HEK293 (cell line): ENCODE measurements at regions not wholly inside any gene's neighbourhood (a gene's known extent, or its start where the extent isn't known, plus 50 kb on each side); places are given as distances from the start of the nearest gene placed in this dataset.

ENCODE experiments used
- CTCF ChIA-PET: fragments of 350-600 bp; formaldehyde crosslinking; extraction: SDS; loops from one replicate; lab custom pipeline; 2021; ENCODE audit warnings: antibody characterized with exemption; lab: Yijun Ruan, JAX
- POLR2A ChIA-PET: fragments of 300-600 bp; formaldehyde crosslinking; extraction: SDS; loops from one replicate; lab custom pipeline; 2020; ENCODE audit warnings: antibody characterized with exemption, inconsistent platforms; lab: Yijun Ruan, JAX
- H3K27ac ChIP-seq: fragments of 200-500 bp; sonication (Bioruptor generic); 2 replicates; pipeline ENCODE4 v1.5.1; 2014; ENCODE audit warnings: low read depth, low read length, control low read depth, inconsistent platforms; ENCODE audit errors: extremely low read depth
- H3K36me3 ChIP-seq, 2 experiments: fragments of 200-500 bp in 1 of 2; sonication (Bioruptor generic) in 1 of 2; 1 replicate in 1 of 2; 2 replicates in 1 of 2; pipeline ENCODE4 v1.5.1; 2014 to 2017; ENCODE audit warnings: inconsistent platforms in 2 of 2, low read length in 2 of 2; ENCODE audit not compliant: control insufficient read depth in 2 of 2, insufficient read depth in 1 of 2
- H3K4me1 ChIP-seq: fragments of 200-500 bp; sonication (Bioruptor generic); 2 replicates; pipeline ENCODE4 v1.5.1; 2014; ENCODE audit warnings: mild to moderate bottlenecking, low read length, inconsistent platforms; ENCODE audit not compliant: control insufficient read depth, insufficient read depth
- H3K4me3 ChIP-seq: 2 replicates; pipeline ENCODE4 v1.5.1; 2011; ENCODE audit warnings: low read depth, mild to moderate bottlenecking, control low read depth, low read length, moderate library complexity
- H3K9me3 ChIP-seq: fragments of 200-500 bp; sonication (Bioruptor generic); 2 replicates; pipeline ENCODE4 v1.5.1; 2014; ENCODE audit warnings: low read depth, low read length, inconsistent platforms; ENCODE audit not compliant: control insufficient read depth, insufficient read depth
- FEZF1 ChIP-seq: fragments of 450-650 bp; formaldehyde crosslinking; IDR thresholded peaks from 2 replicates; pipeline ENCODE4 v1.5.1; 2016; ENCODE audit warnings: missing biosample characterization, missing genetic modification characterization
- SCRT2 ChIP-seq: fragments of 450-650 bp; formaldehyde crosslinking; IDR thresholded peaks from 2 replicates; pipeline ENCODE4 v1.5.1; 2016; ENCODE audit warnings: missing biosample characterization, missing genetic modification characterization
- TCF7L2 ChIP-seq: IDR thresholded peaks from 2 replicates; pipeline ENCODE4 v1.6.1; 2011; ENCODE audit warnings: low read depth, mild to moderate bottlenecking, inconsistent platforms, low read length, moderate library complexity, borderline replicate concordance
- YY1 ChIP-seq: fragments of 450-650 bp; formaldehyde crosslinking; IDR thresholded peaks from 2 replicates; pipeline ENCODE4 v1.5.1; 2018; ENCODE audit warnings: missing biosample characterization, missing genetic modification characterization
- ZBTB1 ChIP-seq: fragments of 450-650 bp; formaldehyde crosslinking; IDR thresholded peaks from 2 replicates; pipeline ENCODE4 v1.5.1; 2016; ENCODE audit warnings: missing biosample characterization, missing genetic modification characterization
- ZFP37 ChIP-seq: fragments of 450-650 bp; formaldehyde crosslinking; IDR thresholded peaks from 2 replicates; pipeline ENCODE4 v1.5.1; 2016; ENCODE audit warnings: missing biosample characterization, missing genetic modification characterization
- ZNF10 ChIP-seq: fragments of 450-650 bp; formaldehyde crosslinking; IDR thresholded peaks from 2 replicates; pipeline ENCODE4 v1.5.1; 2017; ENCODE audit warnings: missing biosample characterization, missing genetic modification characterization
- ZNF239 ChIP-seq: fragments of 450-650 bp; formaldehyde crosslinking; IDR thresholded peaks from 2 replicates; pipeline ENCODE4 v1.5.1; 2016; ENCODE audit warnings: missing biosample characterization, missing genetic modification characterization
- ZNF24 ChIP-seq: fragments of 450-650 bp; formaldehyde crosslinking; IDR thresholded peaks from 2 replicates; pipeline ENCODE4 v1.5.1; 2016; ENCODE audit warnings: missing biosample characterization, missing genetic modification characterization
- ZNF335 ChIP-seq: fragments of 450-650 bp; formaldehyde crosslinking; conservative IDR thresholded peaks from 2 replicates; pipeline ENCODE4 v1.5.1; 2016; ENCODE audit warnings: missing biosample characterization, missing genetic modification characterization
- ZNF621 ChIP-seq: fragments of 450-650 bp; formaldehyde crosslinking; IDR thresholded peaks from 2 replicates; pipeline ENCODE4 v1.5.1; 2017; ENCODE audit warnings: missing biosample characterization, missing genetic modification characterization
- ZNF654 ChIP-seq: fragments of 450-650 bp; formaldehyde crosslinking; IDR thresholded peaks from 2 replicates; pipeline ENCODE4 v1.5.1; 2016; ENCODE audit warnings: low read depth, missing biosample characterization, missing genetic modification characterization
- ZSCAN16 ChIP-seq: fragments of 450-650 bp; formaldehyde crosslinking; IDR thresholded peaks from 2 replicates; pipeline ENCODE4 v1.5.1; 2016; ENCODE audit warnings: missing biosample characterization, missing genetic modification characterization
- TF ChIP-seq, protein P1 (sequence below): fragments of 450-650 bp; formaldehyde crosslinking; IDR thresholded peaks from 2 replicates; pipeline ENCODE4 v1.5.1; 2016; ENCODE audit warnings: missing biosample characterization, missing genetic modification characterization
- TF ChIP-seq, protein P2 (sequence below): fragments of 450-650 bp; formaldehyde crosslinking; IDR thresholded peaks from 2 replicates; pipeline ENCODE4 v1.5.1; 2017; ENCODE audit warnings: missing biosample characterization, missing genetic modification characterization
- TF ChIP-seq, protein P3 (sequence below): fragments of 450-650 bp; formaldehyde crosslinking; IDR thresholded peaks from 2 replicates; pipeline ENCODE4 v1.5.1; 2016; ENCODE audit warnings: missing biosample characterization, missing genetic modification characterization
- TF ChIP-seq, protein P4 (sequence below): fragments of 450-650 bp; formaldehyde crosslinking; IDR thresholded peaks from 2 replicates; pipeline ENCODE4 v1.5.1; 2016; ENCODE audit warnings: missing biosample characterization, missing genetic modification characterization, borderline replicate concordance

DNA sequence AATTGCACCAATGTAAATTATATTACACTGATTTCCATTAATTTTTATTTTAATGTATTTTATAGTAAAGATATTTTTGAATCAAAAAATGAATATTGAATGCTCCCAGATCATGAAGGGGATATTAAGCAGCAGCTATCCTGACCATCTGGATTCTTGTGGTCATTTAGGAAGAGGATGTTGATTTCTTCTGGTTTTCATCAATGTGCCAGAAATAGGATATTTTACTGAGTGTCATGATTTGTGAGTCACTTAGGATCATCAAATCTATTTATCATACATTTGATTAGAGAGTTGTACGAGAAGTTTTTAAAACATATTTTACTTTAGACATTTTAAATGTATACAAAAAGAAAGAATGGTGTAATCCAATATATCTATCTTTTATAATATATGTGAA lies 366.3 kb upstream of the CHRM2 start:
- no peaks in the 10 kb centered on the region for H3K9me3 ChIP-seq
- CTCF ChIA-PET = interaction anchor here (1.0 kb wide), 1 partner anchor 95 kb away, joined by 4 read pairs; no protein-coding TSS in a partner anchor
- TF ChIP-seq ZFP37 (tag by site-specific recombination) = no peak
- TF ChIP-seq TCF7L2 = no peak
- TF ChIP-seq ZSCAN16 (tag by site-specific recombination) = no peak
- TF ChIP-seq ZNF654 (tag by site-specific recombination) = no peak
- H3K36me3 ChIP-seq = no peaks in the 10 kb centered on the region
- H3K4me3 ChIP-seq = no peak overlapping the region
- POLR2A ChIA-PET = no interaction called here
- H3K4me1 ChIP-seq = no peaks in the 10 kb centered on the region
- H3K27ac ChIP-seq = no peak overlapping the region

DNA sequence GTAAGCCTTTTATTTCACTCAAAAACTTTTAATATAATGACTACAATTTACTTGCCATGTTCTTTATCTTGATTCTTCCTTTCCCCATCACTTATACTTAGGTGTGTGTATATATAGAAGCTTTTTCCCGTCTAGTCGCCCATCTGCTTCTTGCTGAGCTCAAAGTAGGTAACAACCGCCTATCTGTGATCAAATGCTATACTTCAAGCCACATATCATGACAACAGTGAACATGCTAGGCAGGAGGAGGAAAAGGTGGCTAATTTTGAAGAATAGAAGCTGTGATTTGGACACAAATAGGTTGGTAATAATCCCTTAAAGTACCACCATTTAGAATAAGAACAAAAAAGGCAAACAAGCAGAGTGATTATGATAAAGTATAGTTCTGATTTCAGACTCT lies 367.3 kb upstream of the CHRM2 start:
- TF ChIP-seq ZNF621 (tag by site-specific recombination) (no peak), ZNF239 (tag by site-specific recombination) (no peak), ZNF24 (no peak), ZNF335 (no peak), FEZF1 (no peak)
- TF ChIP-seq, protein P1, sequence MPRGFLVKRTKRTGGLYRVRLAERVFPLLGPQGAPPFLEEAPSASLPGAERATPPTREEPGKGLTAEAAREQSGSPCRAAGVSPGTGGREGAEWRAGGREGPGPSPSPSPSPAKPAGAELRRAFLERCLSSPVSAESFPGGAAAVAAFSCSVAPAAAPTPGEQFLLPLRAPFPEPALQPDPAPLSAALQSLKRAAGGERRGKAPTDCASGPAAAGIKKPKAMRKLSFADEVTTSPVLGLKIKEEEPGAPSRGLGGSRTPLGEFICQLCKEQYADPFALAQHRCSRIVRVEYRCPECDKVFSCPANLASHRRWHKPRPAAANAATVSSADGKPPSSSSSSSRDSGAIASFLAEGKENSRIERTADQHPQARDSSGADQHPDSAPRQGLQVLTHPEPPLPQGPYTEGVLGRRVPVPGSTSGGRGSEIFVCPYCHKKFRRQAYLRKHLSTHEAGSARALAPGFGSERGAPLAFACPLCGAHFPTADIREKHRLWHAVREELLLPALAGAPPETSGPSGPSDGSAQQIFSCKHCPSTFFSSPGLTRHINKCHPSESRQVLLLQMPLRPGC (tag by site-specific recombination) = no peak
- Histone ChIP-seq H3K4me3 (no peak overlapping the region), H3K36me3 (no peaks in the 10 kb centered on the region), H3K27ac (no peak overlapping the region), H3K9me3 (no peaks in the 10 kb centered on the region), H3K4me1 (no peaks in the 10 kb centered on the region)
- POLR2A ChIA-PET = no interaction called here
- CTCF ChIA-PET = interaction anchor here (1.0 kb wide), 1 partner anchor 94 kb away, joined by 4 read pairs; no protein-coding TSS in a partner anchor

DNA sequence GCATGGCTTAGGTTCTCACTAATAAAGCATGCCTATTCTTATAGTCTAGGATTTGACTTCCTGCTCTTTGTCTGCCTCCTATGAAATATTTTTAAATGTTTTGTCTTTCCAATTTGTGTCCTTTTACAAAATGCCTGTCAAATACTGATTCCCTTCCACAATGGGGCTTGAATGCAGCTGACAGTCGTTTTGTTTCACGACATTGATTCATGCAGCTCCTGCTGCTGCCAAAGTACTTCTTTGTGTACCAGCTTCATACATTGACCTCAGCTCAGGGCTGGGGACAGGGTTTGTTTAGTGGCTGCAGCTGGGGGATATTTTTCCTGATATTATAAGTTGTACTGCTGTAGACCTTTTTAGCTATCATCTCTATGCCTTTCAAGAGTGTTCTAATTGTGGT lies 371.9 kb upstream of the CHRM2 start:
- TF ChIP-seq ZBTB1 = no peak
- TF ChIP-seq, protein P2, sequence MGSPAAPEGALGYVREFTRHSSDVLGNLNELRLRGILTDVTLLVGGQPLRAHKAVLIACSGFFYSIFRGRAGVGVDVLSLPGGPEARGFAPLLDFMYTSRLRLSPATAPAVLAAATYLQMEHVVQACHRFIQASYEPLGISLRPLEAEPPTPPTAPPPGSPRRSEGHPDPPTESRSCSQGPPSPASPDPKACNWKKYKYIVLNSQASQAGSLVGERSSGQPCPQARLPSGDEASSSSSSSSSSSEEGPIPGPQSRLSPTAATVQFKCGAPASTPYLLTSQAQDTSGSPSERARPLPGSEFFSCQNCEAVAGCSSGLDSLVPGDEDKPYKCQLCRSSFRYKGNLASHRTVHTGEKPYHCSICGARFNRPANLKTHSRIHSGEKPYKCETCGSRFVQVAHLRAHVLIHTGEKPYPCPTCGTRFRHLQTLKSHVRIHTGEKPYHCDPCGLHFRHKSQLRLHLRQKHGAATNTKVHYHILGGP (tag by site-specific recombination) = no peak
- TF ChIP-seq ZNF10 = no peak
- TF ChIP-seq YY1 = no peak
- TF ChIP-seq, protein P3, sequence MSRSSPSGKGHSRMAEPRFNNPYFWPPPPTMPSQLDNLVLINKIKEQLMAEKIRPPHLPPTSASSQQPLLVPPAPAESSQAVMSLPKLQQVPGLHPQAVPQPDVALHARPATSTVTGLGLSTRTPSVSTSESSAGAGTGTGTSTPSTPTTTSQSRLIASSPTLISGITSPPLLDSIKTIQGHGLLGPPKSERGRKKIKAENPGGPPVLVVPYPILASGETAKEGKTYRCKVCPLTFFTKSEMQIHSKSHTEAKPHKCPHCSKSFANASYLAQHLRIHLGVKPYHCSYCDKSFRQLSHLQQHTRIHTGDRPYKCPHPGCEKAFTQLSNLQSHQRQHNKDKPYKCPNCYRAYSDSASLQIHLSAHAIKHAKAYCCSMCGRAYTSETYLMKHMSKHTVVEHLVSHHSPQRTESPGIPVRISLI (tag by site-specific recombination) = no peak
- TF ChIP-seq, protein P4, sequence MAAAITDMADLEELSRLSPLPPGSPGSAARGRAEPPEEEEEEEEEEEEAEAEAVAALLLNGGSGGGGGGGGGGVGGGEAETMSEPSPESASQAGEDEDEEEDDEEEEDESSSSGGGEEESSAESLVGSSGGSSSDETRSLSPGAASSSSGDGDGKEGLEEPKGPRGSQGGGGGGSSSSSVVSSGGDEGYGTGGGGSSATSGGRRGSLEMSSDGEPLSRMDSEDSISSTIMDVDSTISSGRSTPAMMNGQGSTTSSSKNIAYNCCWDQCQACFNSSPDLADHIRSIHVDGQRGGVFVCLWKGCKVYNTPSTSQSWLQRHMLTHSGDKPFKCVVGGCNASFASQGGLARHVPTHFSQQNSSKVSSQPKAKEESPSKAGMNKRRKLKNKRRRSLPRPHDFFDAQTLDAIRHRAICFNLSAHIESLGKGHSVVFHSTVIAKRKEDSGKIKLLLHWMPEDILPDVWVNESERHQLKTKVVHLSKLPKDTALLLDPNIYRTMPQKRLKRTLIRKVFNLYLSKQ = no peak
- no peak for TF ChIP-seq SCRT2 (tag by site-specific recombination)
- Histone ChIP-seq H3K36me3 (no peaks in the 10 kb centered on the region), H3K4me1 (no peaks in the 10 kb centered on the region), H3K27ac (no peak overlapping the region), H3K9me3 (no peaks in the 10 kb centered on the region), H3K4me3 (no peak overlapping the region)
- POLR2A ChIA-PET = no interaction called here
- CTCF ChIA-PET = interaction anchor here (0.5 kb wide), 1 partner anchor 31 kb away, joined by 3 read pairs; no protein-coding TSS in a partner anchor
